ENCODE measurements at regions not wholly inside any gene's neighbourhood (a gene's known extent, or its start where the extent isn't known, plus 50 kb on each side); places are given as distances from the start of the nearest gene placed in this dataset.

DNA sequence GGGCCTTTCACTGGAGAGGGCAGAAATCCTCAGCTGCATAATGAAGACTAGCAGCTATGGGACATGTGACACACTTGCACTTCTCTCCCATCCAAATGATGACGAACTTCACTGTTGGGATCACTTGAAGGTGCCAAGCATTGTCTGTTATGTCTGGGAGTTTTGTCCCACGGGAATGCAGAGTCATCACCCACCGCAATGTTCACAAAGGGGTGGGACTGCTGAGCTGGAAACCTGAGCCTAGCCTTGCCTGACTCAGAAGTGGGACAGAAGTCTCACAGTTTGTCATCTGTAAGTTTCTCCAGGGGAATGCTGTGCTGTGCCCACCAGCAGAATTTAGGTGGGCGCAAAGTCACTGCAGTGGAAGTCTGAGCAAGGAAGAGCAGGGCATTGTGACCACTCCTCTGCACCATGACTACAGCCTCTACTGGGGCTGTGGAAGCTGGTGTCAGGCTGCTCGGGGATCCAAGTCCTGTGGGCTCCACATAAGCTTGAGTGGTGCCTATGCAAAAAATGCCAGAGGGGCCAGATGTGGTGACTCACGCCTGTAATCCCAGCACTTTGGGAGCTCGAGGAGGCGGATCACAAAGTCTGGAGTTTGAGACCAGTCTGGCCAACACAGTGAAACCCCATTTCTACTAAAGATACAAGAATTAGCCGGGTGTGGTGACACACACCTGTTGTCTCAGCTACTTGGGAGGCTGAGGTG, 472.0 kb upstream of the CNTNAP2 start:
- TF ChIP-seq CTCF (IDR thresholded peaks at IDR 0.05 in 4 of 5, conservative IDR thresholded peaks at IDR 0.05 in 1 of 5) (no peak), POLR2A (IDR thresholded peaks at IDR 0.05) (no peak)
